HL-60 (cell line): ENCODE measurements at regions not wholly inside any gene's neighbourhood (a gene's known extent, or its start where the extent isn't known, plus 50 kb on each side); places are given as distances from the start of the nearest gene placed in this dataset.

Experiments used
- CTCF ChIP-seq: IDR thresholded peaks from one replicate; pipeline ENCODE4 v1.5.1; 2011; ENCODE audit warnings: low read length, control low read depth, inconsistent platforms; ENCODE audit not compliant: insufficient read depth
- POLR2AphosphoS5 ChIP-seq: IDR thresholded peaks from 2 replicates; pipeline ENCODE4 v1.6.1; 2012; ENCODE audit warnings: low read depth
- REST ChIP-seq: IDR thresholded peaks from 2 replicates; pipeline ENCODE4 v1.6.1; 2012; ENCODE audit warnings: low read depth; ENCODE audit not compliant: insufficient replicate concordance

GRCh38 chr10:53325066-53325465 is 552.5 kb upstream of the MBL2 start:
- TF ChIP-seq CTCF = no peak
- TF ChIP-seq REST = no peak
- TF ChIP-seq POLR2AphosphoS5 = no peak
